Panc1 (cell line): ENCODE measurements at regions not wholly inside any gene's neighbourhood (a gene's known extent, or its start where the extent isn't known, plus 50 kb on each side); places are given as distances from the start of the nearest gene placed in this dataset.

ENCODE experiments used
- ATAC-seq: fragments of 200-7000 bp; cut with Tn5 transposase; 2 replicates; pipeline ENCODE4 v1.9.1; 2020; ENCODE audit warnings: mild to moderate bottlenecking, moderate library complexity
- BruUV-seq: library from RNA; stranded (reverse); fragments of 400-500 nt; replicated peaks from 2 replicates; lab custom pipeline; 2021; lab: Mats Ljungman, UMichigan
- CTCF ChIA-PET: fragments of 300-600 bp; sonication (Branson Sonifier 250); formaldehyde crosslinking; loops from one replicate; lab custom pipeline; 2022; ENCODE audit warnings: antibody characterized with exemption; lab: Charles Lee
- POLR2A ChIA-PET: fragments of 300-600 bp; sonication (Branson Sonifier 250); formaldehyde crosslinking; loops from one replicate; lab custom pipeline; 2022; ENCODE audit warnings: antibody characterized with exemption; lab: Charles Lee
- DNase-seq: peaks from one replicate; pipeline ENCODE4 v3.0.0-alpha.2; 2010; ENCODE audit warnings: low read depth, low spot score
- H3K27ac ChIP-seq: 2 replicates; pipeline ENCODE4 v1.5.1; 2011; ENCODE audit warnings: mild to moderate bottlenecking, low read length, inconsistent platforms
- H3K27me3 ChIP-seq: fragments of 200-500 bp; sonication (Bioruptor generic); 2 replicates; pipeline ENCODE4 v1.6.0; 2014; ENCODE audit warnings: low read length, inconsistent platforms; ENCODE audit not compliant: control insufficient read depth, insufficient read depth
- H3K36me3 ChIP-seq: fragments of 200-500 bp; sonication (Bioruptor generic); 2 replicates; pipeline ENCODE4 v1.5.1; 2014; ENCODE audit warnings: inconsistent platforms, mild to moderate bottlenecking, low read length, moderate library complexity; ENCODE audit not compliant: control insufficient read depth, insufficient read depth
- H3K4me1 ChIP-seq: 2 replicates; pipeline ENCODE4 v1.5.1; 2011; ENCODE audit warnings: inconsistent platforms, mild to moderate bottlenecking, low read length, moderate library complexity; ENCODE audit not compliant: control insufficient read depth, insufficient read depth
- H3K4me3 ChIP-seq, 2 experiments: 2 replicates each; pipeline ENCODE4 v1.5.1; 2011 to 2012; ENCODE audit warnings: low read depth in 2 of 2, low read length in 2 of 2, mild to moderate bottlenecking in 2 of 2, inconsistent platforms in 1 of 2, moderate library complexity in 1 of 2
- H3K9me3 ChIP-seq: fragments of 200-500 bp; sonication (Bioruptor generic); 2 replicates; pipeline ENCODE4 v1.5.1; 2014; ENCODE audit warnings: low read depth, mild to moderate bottlenecking, inconsistent platforms, low read length, moderate library complexity; ENCODE audit not compliant: control insufficient read depth, insufficient read depth
- POLR2AphosphoS5 ChIP-seq: IDR thresholded peaks from 2 replicates; pipeline ENCODE4 v1.6.1; 2012; ENCODE audit warnings: mild to moderate bottlenecking, low read depth, low read length, moderate library complexity
- REST ChIP-seq, 2 experiments: IDR thresholded peaks; 2 replicates each; pipeline ENCODE4 v1.6.1; 2011 to 2012; ENCODE audit warnings: low read depth in 2 of 2, control low read depth in 1 of 2, low read length in 1 of 2, mild to moderate bottlenecking in 1 of 2, moderate library complexity in 1 of 2; ENCODE audit not compliant: insufficient read depth in 1 of 2
- SIN3A ChIP-seq: IDR thresholded peaks from 2 replicates; pipeline ENCODE4 v1.6.1; 2012; ENCODE audit warnings: low read depth, mild to moderate bottlenecking, low read length, moderate library complexity, borderline replicate concordance; ENCODE audit not compliant: insufficient read depth
- TCF7L2 ChIP-seq: IDR thresholded peaks from 2 replicates; pipeline ENCODE4 v1.6.1; 2011; ENCODE audit warnings: mild to moderate bottlenecking, low read depth, low read length, inconsistent platforms
- in situ Hi-C: cut with HindIII; loops from 2 replicates; pipeline ENCODE4 v1.10.0; 2016; ENCODE audit warnings: low sequenced_read_pairs, low pct_unique_long_range_greater_than_20kb
- intact Hi-C: fragments of 100-400 bp; cut with micrococcal nuclease; formaldehyde crosslinking; loops from one replicate; pipeline ENCODE4 v1.10.0; 2022; ENCODE audit not compliant: unreplicated experiment
- TF ChIP-seq, protein P1 (sequence below): fragments of 450-650 bp; IDR thresholded peaks from 2 replicates; pipeline ENCODE4 v1.5.1; 2017; ENCODE audit warnings: mild to moderate bottlenecking

- Histone ChIP-seq H3K4me3 (no peak overlapping the region), H3K36me3 (no peaks in the 10 kb centered on the region), H3K4me1 (no peaks in the 10 kb centered on the region), H3K9me3 (no peaks in the 10 kb centered on the region), H3K27me3 (no peaks in the 10 kb centered on the region), H3K27ac (no peak overlapping the region)
- BruUV-seq: no TSS peak
- no peak for ATAC-seq
- POLR2A ChIA-PET: no interaction called here
- CTCF ChIA-PET: no interaction called here
- no peak for DNase-seq
- TF ChIP-seq TCF7L2 (no peak), REST (IDR thresholded peaks at IDR 0.05; ENCODE audit: insufficient read depth in 1 of 2, low read depth in 2 of 2, low read length in 1 of 2) (no peak), SIN3A (no peak), POLR2AphosphoS5 (no peak)
- TF ChIP-seq, protein P1, sequence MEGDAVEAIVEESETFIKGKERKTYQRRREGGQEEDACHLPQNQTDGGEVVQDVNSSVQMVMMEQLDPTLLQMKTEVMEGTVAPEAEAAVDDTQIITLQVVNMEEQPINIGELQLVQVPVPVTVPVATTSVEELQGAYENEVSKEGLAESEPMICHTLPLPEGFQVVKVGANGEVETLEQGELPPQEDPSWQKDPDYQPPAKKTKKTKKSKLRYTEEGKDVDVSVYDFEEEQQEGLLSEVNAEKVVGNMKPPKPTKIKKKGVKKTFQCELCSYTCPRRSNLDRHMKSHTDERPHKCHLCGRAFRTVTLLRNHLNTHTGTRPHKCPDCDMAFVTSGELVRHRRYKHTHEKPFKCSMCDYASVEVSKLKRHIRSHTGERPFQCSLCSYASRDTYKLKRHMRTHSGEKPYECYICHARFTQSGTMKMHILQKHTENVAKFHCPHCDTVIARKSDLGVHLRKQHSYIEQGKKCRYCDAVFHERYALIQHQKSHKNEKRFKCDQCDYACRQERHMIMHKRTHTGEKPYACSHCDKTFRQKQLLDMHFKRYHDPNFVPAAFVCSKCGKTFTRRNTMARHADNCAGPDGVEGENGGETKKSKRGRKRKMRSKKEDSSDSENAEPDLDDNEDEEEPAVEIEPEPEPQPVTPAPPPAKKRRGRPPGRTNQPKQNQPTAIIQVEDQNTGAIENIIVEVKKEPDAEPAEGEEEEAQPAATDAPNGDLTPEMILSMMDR: no peak
- in situ Hi-C loops (no loop called here), intact Hi-C loops (no loop called here)
Observed at GRCh38 chr14:97331058-97331457, 533.9 kb downstream of the VRK1 start.

- Histone ChIP-seq H3K27ac (no peak overlapping the region), H3K27me3 (no peaks in the 10 kb centered on the region), H3K4me1 (no peaks in the 10 kb centered on the region), H3K9me3 (no peaks in the 10 kb centered on the region), H3K4me3 (no peak overlapping the region), H3K36me3 (no peaks in the 10 kb centered on the region)
- no peak for DNase-seq
- no TSS peak for BruUV-seq
- ChIA-PET POLR2A (no interaction called here), CTCF (no interaction called here)
- intact Hi-C loops: no loop called here
- ATAC-seq: no peak
- TF ChIP-seq, protein P1: no peak
- TF ChIP-seq REST (IDR thresholded peaks at IDR 0.05; ENCODE audit: insufficient read depth in 1 of 2, low read depth in 2 of 2, low read length in 1 of 2) (no peak), SIN3A (no peak), POLR2AphosphoS5 (no peak), TCF7L2 (no peak)
- in situ Hi-C loops: no loop called here
Observed at GRCh38 chr14:97331526-97331925, 534.3 kb downstream of the VRK1 start.
